Ovary (tissue), 3 donors: ENCODE measurements at regions not wholly inside any gene's neighbourhood (a gene's known extent, or its start where the extent isn't known, plus 50 kb on each side); places are given as distances from the start of the nearest gene placed in this dataset.

Source experiments
- CTCF ChIP-seq, 3 donors: fragments of 450-650 bp in 2 of 3; fragments of 200-600 bp in 1 of 3; IDR thresholded peaks; one replicate each; pipeline versions ENCODE4 v1.5.1 to v1.8.0; 2016 to 2022; ENCODE audit warnings: antibody characterized with exemption in 3 of 3, mild to moderate bottlenecking in 1 of 3
- POLR2A ChIP-seq: fragments of 450-650 bp; IDR thresholded peaks from one replicate; pipeline ENCODE4 v1.6.1; 2017; ENCODE audit warnings: antibody characterized with exemption, mild to moderate bottlenecking, moderate library complexity
- donor health status: DM: no; HTN: no; CAD: no.

- TF ChIP-seq CTCF (IDR thresholded peaks at IDR 0.05) (no peak), POLR2A (no peak)
Measured at GRCh38 chr11:27234043-27234668, 128.9 kb downstream of the CCDC34 start.
